Esophagus squamous epithelium (tissue), 4 donors: ENCODE measurements at regions not wholly inside any gene's neighbourhood (a gene's known extent, or its start where the extent isn't known, plus 50 kb on each side); places are given as distances from the start of the nearest gene placed in this dataset.

ENCODE experiments used
- POLR2A ChIP-seq, 4 donors: fragments of 450-650 bp; IDR thresholded peaks; one replicate each; pipeline ENCODE4 v1.6.1; 2017; ENCODE audit warnings: antibody characterized with exemption in 4 of 4, mild to moderate bottlenecking in 4 of 4, moderate library complexity in 3 of 4
- TF ChIP-seq, protein P1 (sequence below), 6 experiments: fragments of 450-650 bp in 4 of 6; fragments of 200-600 bp in 2 of 6; sonication (generic) in 2 of 6; IDR thresholded peaks; one replicate each; pipeline ENCODE4 v1.5.1; 2016 to 2019; ENCODE audit warnings: antibody characterized with exemption in 6 of 6, mild to moderate bottlenecking in 4 of 6, moderate library complexity in 4 of 6

DNA sequence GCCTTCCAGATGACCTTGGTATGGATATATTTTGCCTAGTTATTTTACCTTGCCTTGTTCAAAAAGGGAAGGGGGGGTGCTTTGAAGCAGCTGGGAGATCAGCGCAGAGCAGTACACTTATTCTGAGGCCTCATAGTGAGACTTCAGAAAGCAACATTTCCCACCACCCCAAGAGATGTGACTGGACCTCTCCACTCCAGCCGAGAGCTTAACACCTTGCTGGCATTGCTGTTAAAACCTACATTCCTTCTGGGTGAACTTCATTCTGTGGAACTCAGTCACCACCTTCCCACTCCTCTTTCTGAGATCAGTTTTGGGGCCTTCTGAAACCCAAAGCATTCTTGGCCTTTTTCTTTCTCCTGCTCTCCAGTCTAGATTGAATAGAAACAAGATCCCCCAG lies 148.7 kb downstream of the BARHL2 start:
- TF ChIP-seq, protein P1, sequence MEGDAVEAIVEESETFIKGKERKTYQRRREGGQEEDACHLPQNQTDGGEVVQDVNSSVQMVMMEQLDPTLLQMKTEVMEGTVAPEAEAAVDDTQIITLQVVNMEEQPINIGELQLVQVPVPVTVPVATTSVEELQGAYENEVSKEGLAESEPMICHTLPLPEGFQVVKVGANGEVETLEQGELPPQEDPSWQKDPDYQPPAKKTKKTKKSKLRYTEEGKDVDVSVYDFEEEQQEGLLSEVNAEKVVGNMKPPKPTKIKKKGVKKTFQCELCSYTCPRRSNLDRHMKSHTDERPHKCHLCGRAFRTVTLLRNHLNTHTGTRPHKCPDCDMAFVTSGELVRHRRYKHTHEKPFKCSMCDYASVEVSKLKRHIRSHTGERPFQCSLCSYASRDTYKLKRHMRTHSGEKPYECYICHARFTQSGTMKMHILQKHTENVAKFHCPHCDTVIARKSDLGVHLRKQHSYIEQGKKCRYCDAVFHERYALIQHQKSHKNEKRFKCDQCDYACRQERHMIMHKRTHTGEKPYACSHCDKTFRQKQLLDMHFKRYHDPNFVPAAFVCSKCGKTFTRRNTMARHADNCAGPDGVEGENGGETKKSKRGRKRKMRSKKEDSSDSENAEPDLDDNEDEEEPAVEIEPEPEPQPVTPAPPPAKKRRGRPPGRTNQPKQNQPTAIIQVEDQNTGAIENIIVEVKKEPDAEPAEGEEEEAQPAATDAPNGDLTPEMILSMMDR (IDR thresholded peaks at IDR 0.05): no peak
- no peak for TF ChIP-seq POLR2A (IDR thresholded peaks at IDR 0.05)
